Endothelial cell of umbilical vein (primary cell): ENCODE measurements at regions not wholly inside any gene's neighbourhood (a gene's known extent, or its start where the extent isn't known, plus 50 kb on each side); places are given as distances from the start of the nearest gene placed in this dataset.

Experiments
- BruUV-seq: library from RNA; stranded (reverse); fragments of 400-500 nt; replicated peaks from 2 replicates; lab custom pipeline; 2021; lab: Mats Ljungman, UMichigan
- CTCF ChIA-PET: fragments of 300-600, 350-600 bp; sonication (Branson Sonifier 250); formaldehyde crosslinking; loops from one replicate; lab custom pipeline; 2021; ENCODE audit warnings: antibody characterized with exemption, inconsistent platforms; lab: Charles Lee
- POLR2A ChIA-PET: fragments of 300-600, 350-600 bp; sonication (Branson Sonifier 250); formaldehyde crosslinking; loops from one replicate; lab custom pipeline; 2021; ENCODE audit warnings: antibody characterized with exemption, inconsistent platforms; lab: Charles Lee
- DNase-seq: peaks from one replicate; pipeline ENCODE4 v3.0.0-alpha.2; 2011; ENCODE audit warnings: low read depth, low spot score
- FAIRE-seq: peaks from 2 replicates; lab custom pipeline; 2011; peaks lifted over from hg19 to GRCh38; lab: Jason Lieb, UNC
- H2AFZ ChIP-seq: 2 replicates; pipeline ENCODE4 v1.6.0; 2012; ENCODE audit warnings: low read depth, low read length, control low read depth, inconsistent platforms
- H3K27ac ChIP-seq: 2 replicates; pipeline ENCODE4 v1.5.1; 2011; ENCODE audit warnings: low read depth, mild to moderate bottlenecking, control low read depth, low read length, moderate library complexity; ENCODE audit not compliant: insufficient read depth
- H3K27me3 ChIP-seq, 2 experiments: 2 replicates each; pipeline versions ENCODE4 v1.6.0 to v1.6.1; 2011; ENCODE audit warnings: low read length in 2 of 2, mixed read lengths in 1 of 2; ENCODE audit not compliant: control insufficient read depth in 2 of 2, insufficient read depth in 2 of 2
- H3K36me3 ChIP-seq, 2 experiments: 2 replicates in 1 of 2; 3 replicates in 1 of 2; pipeline ENCODE4 v1.5.1; 2011; ENCODE audit warnings: low read length in 2 of 2, mild to moderate bottlenecking in 1 of 2, moderate library complexity in 1 of 2; ENCODE audit not compliant: control insufficient read depth in 2 of 2, insufficient read depth in 2 of 2; ENCODE audit errors: extremely low read depth in 1 of 2
- H3K4me1 ChIP-seq: 3 replicates; pipeline ENCODE4 v1.5.1; 2011; ENCODE audit warnings: mild to moderate bottlenecking, low read length; ENCODE audit not compliant: control insufficient read depth, insufficient read depth; ENCODE audit errors: extremely low read depth
- H3K4me2 ChIP-seq: 2 replicates; pipeline ENCODE4 v1.6.1; 2011; ENCODE audit warnings: low read length, control low read depth, mixed read lengths; ENCODE audit not compliant: insufficient read depth
- H3K4me3 ChIP-seq, 3 experiments: fragments of 200-600 bp in 1 of 3; sonication (generic), shearing (Covaris generic) in 1 of 3; replicated peaks in 1 of 3; 2 replicates each; pipeline ENCODE4 v1.5.1; 2011 to 2016; ENCODE audit warnings: control low read depth in 3 of 3, low read length in 3 of 3, mild to moderate bottlenecking in 2 of 3, inconsistent platforms in 1 of 3, low read depth in 1 of 3, moderate library complexity in 1 of 3; ENCODE audit not compliant: insufficient read depth in 1 of 3
- H3K79me2 ChIP-seq: 2 replicates; pipeline ENCODE4 v1.6.0; 2012; ENCODE audit warnings: low read length, inconsistent platforms; ENCODE audit not compliant: control insufficient read depth, insufficient read depth
- H3K9ac ChIP-seq: replicated peaks from 2 replicates; pipeline ENCODE3; 2011; ENCODE audit warnings: low read length, control low read depth; ENCODE audit not compliant: insufficient read depth; ENCODE audit errors: extremely low read depth
- H3K9me1 ChIP-seq: replicated peaks from 3 replicates; pipeline ENCODE4 v1.6.0; 2011; ENCODE audit warnings: mild to moderate bottlenecking, low read length; ENCODE audit not compliant: control insufficient read depth, insufficient read depth; ENCODE audit errors: extremely low read depth
- H3K9me3 ChIP-seq: replicated peaks from 2 replicates; pipeline ENCODE4 v1.5.1; 2012; ENCODE audit warnings: low read length, inconsistent platforms; ENCODE audit not compliant: control insufficient read depth, insufficient read depth
- H4K20me1 ChIP-seq: replicated peaks from 2 replicates; pipeline ENCODE3; 2011; ENCODE audit warnings: mild to moderate bottlenecking, low read length; ENCODE audit not compliant: control insufficient read depth, insufficient read depth; ENCODE audit errors: extremely low read depth
- CTCF ChIP-seq, 2 donors: IDR thresholded peaks; 1 replicate in 1 of 2; 2 replicates in 1 of 2; pipeline ENCODE4 v1.5.1; 2011; ENCODE audit warnings: low read length in 2 of 2, mild to moderate bottlenecking in 2 of 2, moderate library complexity in 2 of 2, control low read depth in 1 of 2, inconsistent platforms in 1 of 2, low read depth in 1 of 2; ENCODE audit not compliant: insufficient read depth in 1 of 2; ENCODE audit errors: extremely low read depth in 1 of 2
- EZH2 ChIP-seq: IDR thresholded peaks from 2 replicates; pipeline ENCODE4 v1.6.1; 2012; ENCODE audit warnings: borderline replicate concordance, low read depth, mild to moderate bottlenecking, moderate library complexity, low read length, inconsistent platforms; ENCODE audit not compliant: severe bottlenecking
- FOS ChIP-seq: IDR thresholded peaks from 2 replicates; pipeline ENCODE4 v1.6.1; 2011; ENCODE audit warnings: mild to moderate bottlenecking, low read length, moderate library complexity, borderline replicate concordance; ENCODE audit not compliant: insufficient read depth
- GATA2 ChIP-seq: IDR thresholded peaks from 2 replicates; pipeline ENCODE4 v1.7.0; 2011; ENCODE audit warnings: low read depth, mild to moderate bottlenecking, moderate library complexity, mixed read lengths, low read length; ENCODE audit not compliant: insufficient read length, insufficient read depth
- JUN ChIP-seq: IDR thresholded peaks from 2 replicates; pipeline ENCODE4 v1.6.1; 2011; ENCODE audit warnings: borderline replicate concordance, low read depth; ENCODE audit not compliant: insufficient read length, insufficient read depth
- MAX ChIP-seq: IDR thresholded peaks from 2 replicates; pipeline ENCODE4 v1.6.1; 2011; ENCODE audit not compliant: insufficient read depth, insufficient read length
- MYC ChIP-seq: IDR thresholded peaks from one replicate; pipeline ENCODE4 v1.6.1; 2011; ENCODE audit warnings: mild to moderate bottlenecking, low read depth, low read length
- POLR2A ChIP-seq: IDR thresholded peaks from 2 replicates; pipeline ENCODE4 v1.6.1; 2012; ENCODE audit warnings: low read depth, mild to moderate bottlenecking, control low read depth, low read length
- POLR2AphosphoS5 ChIP-seq: IDR thresholded peaks from 2 replicates; pipeline ENCODE4 v1.6.1; 2012; ENCODE audit warnings: low read depth, mild to moderate bottlenecking, control low read depth, low read length, moderate library complexity; ENCODE audit not compliant: insufficient read depth
- dilution Hi-C: fragments of 300-500 bp; cut with MboI; formaldehyde crosslinking; loops from one replicate; pipeline ENCODE4 v1.15.0; 2019; ENCODE audit warnings: low sequenced_read_pairs; ENCODE audit not compliant: extremely low pct_ligation_motif_present
- intact Hi-C: fragments of 100-400 bp; cut with micrococcal nuclease; formaldehyde crosslinking; loops from one replicate; pipeline ENCODE4 v1.10.0; 2022

GRCh38 chr6:85792254-85792653 lies 149.6 kb upstream of the SYNCRIP start:
- intact Hi-C loops (no loop called here), dilution Hi-C loops (no loop called here)
- CTCF ChIA-PET = no interaction called here
- Histone ChIP-seq H3K9ac (no peak overlapping the region), H3K79me2 (no peaks in the 10 kb centered on the region), H3K4me3 (no peak overlapping the region), H3K9me1 (peaks cover 2% of the 10 kb centered on the region), H3K36me3 (no peaks in the 10 kb centered on the region), H3K9me3 (no peaks in the 10 kb centered on the region), H3K27ac (no peak overlapping the region), H3K27me3 (no peaks in the 10 kb centered on the region), H3K4me2 (no peak overlapping the region), H4K20me1 (no peaks in the 10 kb centered on the region), H3K4me1 (no peaks in the 10 kb centered on the region), H2AFZ (no peak overlapping the region)
- no peak for FAIRE-seq
- no peak for DNase-seq
- POLR2A ChIA-PET = no interaction called here
- no TSS peak for BruUV-seq
- no peak for TF ChIP-seq FOS
- no peak for TF ChIP-seq POLR2A
- TF ChIP-seq JUN = no peak
- TF ChIP-seq MAX = no peak
- no peak for TF ChIP-seq POLR2AphosphoS5
- TF ChIP-seq EZH2 = no peak
- no peak for TF ChIP-seq CTCF (IDR thresholded peaks at IDR 0.05; ENCODE audit: extremely low read depth in 1 of 2, insufficient read depth in 1 of 2, low read depth in 1 of 2, low read length in 2 of 2)
- no peak for TF ChIP-seq MYC
- no peak for TF ChIP-seq GATA2
